Osteoblast (primary cell): ENCODE measurements at regions not wholly inside any gene's neighbourhood (a gene's known extent, or its start where the extent isn't known, plus 50 kb on each side); places are given as distances from the start of the nearest gene placed in this dataset.
"Not testable (repeated sequence)": the region's sequence is repeated elsewhere in the genome, so short reads cannot be mapped to it uniquely, and the experiment has no call there.

Experiments
- DNase-seq: peaks from one replicate; pipeline ENCODE4 v3.0.0; 2011; ENCODE audit warnings: low spot score, mixed read lengths; ENCODE audit not compliant: insufficient read length; ENCODE audit errors: missing footprints
- H2AFZ ChIP-seq: 2 replicates; pipeline ENCODE4 v1.6.0; 2011; ENCODE audit warnings: mild to moderate bottlenecking, low read length
- H3K27ac ChIP-seq: 2 replicates; pipeline ENCODE4 v1.5.1; 2011; ENCODE audit warnings: mild to moderate bottlenecking, low read depth, low read length, moderate library complexity
- H3K27me3 ChIP-seq: 2 replicates; pipeline ENCODE4 v1.6.0; 2012; ENCODE audit warnings: mild to moderate bottlenecking, control low read depth, inconsistent platforms, low read length, moderate library complexity; ENCODE audit not compliant: insufficient read depth
- H3K36me3 ChIP-seq: 2 replicates; pipeline ENCODE4 v1.5.1; 2011; ENCODE audit warnings: mild to moderate bottlenecking, low read length, control low read depth, moderate library complexity; ENCODE audit not compliant: insufficient read depth
- H3K4me1 ChIP-seq: 2 replicates; pipeline ENCODE4 v1.5.1; 2011; ENCODE audit warnings: mild to moderate bottlenecking, low read length, control low read depth, moderate library complexity; ENCODE audit not compliant: insufficient read depth
- H3K4me2 ChIP-seq: 2 replicates; pipeline ENCODE4 v1.6.0; 2011; ENCODE audit warnings: mild to moderate bottlenecking, low read length; ENCODE audit not compliant: insufficient read depth
- H3K4me3 ChIP-seq: fragments of 200-600 bp; sonication (generic); 3 replicates; pipeline ENCODE4 v1.5.1; 2012; ENCODE audit warnings: mild to moderate bottlenecking, low read length, inconsistent platforms; ENCODE audit not compliant: insufficient read depth
- H3K79me2 ChIP-seq: 2 replicates; pipeline ENCODE4 v1.6.0; 2012; ENCODE audit warnings: mild to moderate bottlenecking, low read length, control low read depth, inconsistent platforms; ENCODE audit not compliant: insufficient read depth
- H3K9me3 ChIP-seq: 2 replicates; pipeline ENCODE4 v1.5.1; 2011; ENCODE audit warnings: low read depth, low read length, control low read depth
- H4K20me1 ChIP-seq: 2 replicates; pipeline ENCODE4 v1.6.0; 2012; ENCODE audit warnings: mild to moderate bottlenecking, low read length, control low read depth; ENCODE audit not compliant: insufficient read depth
- CTCF ChIP-seq: IDR thresholded peaks from 2 replicates; pipeline ENCODE4 v1.5.1; 2011; ENCODE audit warnings: mild to moderate bottlenecking, low read depth, low read length, moderate library complexity; ENCODE audit errors: extremely low read depth

- no peaks in the 10 kb centered on the region for H3K27me3 ChIP-seq
- H3K4me1 ChIP-seq = peaks cover 50% of the 10 kb centered on the region
- H3K4me2 ChIP-seq = no peak overlapping the region
- no peak for DNase-seq
- H3K4me3 ChIP-seq = no peak overlapping the region
- no peak overlapping the region for H3K27ac ChIP-seq
- no peaks in the 10 kb centered on the region for H4K20me1 ChIP-seq
- TF ChIP-seq CTCF = no peak
- H2AFZ ChIP-seq = peak overlapping the region; percentile 35
- no peaks in the 10 kb centered on the region for H3K9me3 ChIP-seq
- H3K36me3 ChIP-seq = no peaks in the 10 kb centered on the region
- no peaks in the 10 kb centered on the region for H3K79me2 ChIP-seq
These were observed 61.5 kb upstream of the ARHGAP29 start for GRCh38 chr1:94298861-94299260.

GRCh38 chr1:94296018-94296417 is 58.6 kb upstream of the ARHGAP29 start:
- Histone ChIP-seq H3K4me2 (peak overlapping the region; percentile 55), H3K4me3 (no peak overlapping the region), H3K27me3 (no peaks in the 10 kb centered on the region), H3K9me3 (no peaks in the 10 kb centered on the region), H3K4me1 (peaks cover 45% of the 10 kb centered on the region), H4K20me1 (no peaks in the 10 kb centered on the region), H3K79me2 (no peaks in the 10 kb centered on the region), H3K27ac (peak overlapping the region; percentile 51), H2AFZ (peak overlapping the region; percentile 51), H3K36me3 (no peaks in the 10 kb centered on the region)
- DNase-seq = no peak
- no peak for TF ChIP-seq CTCF

- not testable (repeated sequence) for H3K4me3 ChIP-seq, H3K4me2 ChIP-seq, DNase-seq, H3K79me2 ChIP-seq, H3K9me3 ChIP-seq, H3K27ac ChIP-seq, H2AFZ ChIP-seq, H3K27me3 ChIP-seq, H4K20me1 ChIP-seq, H3K36me3 ChIP-seq
- peaks cover 22% of the 10 kb centered on the region for H3K4me1 ChIP-seq
These were observed 55.6 kb upstream of the ARHGAP29 start for GRCh38 chr1:94292978-94293377.

GRCh38 chr1:94289244-94289643 is 51.9 kb upstream of the ARHGAP29 start:
- H3K79me2 ChIP-seq, H3K36me3 ChIP-seq, H3K4me2 ChIP-seq, H2AFZ ChIP-seq, H3K27ac ChIP-seq, H3K4me3 ChIP-seq, H3K9me3 ChIP-seq, H3K27me3 ChIP-seq, DNase-seq, H4K20me1 ChIP-seq: not testable (repeated sequence)
- peaks cover 17% of the 10 kb centered on the region for H3K4me1 ChIP-seq
